GF-D8 (cell line): ENCODE measurements at regions not wholly inside any gene's neighbourhood (a gene's known extent, or its start where the extent isn't known, plus 50 kb on each side); places are given as distances from the start of the nearest gene placed in this dataset.

Experiments
- DNase-seq: peaks from one replicate; lab custom pipeline; 2025; lab: John Stamatoyannopoulos, UW

GRCh38 chr6:126907312-126907711 is 211.2 kb upstream of the RSPO3 start:
- DNase-seq: no peak

GRCh38 chr6:126907996-126908395 is 210.5 kb upstream of the RSPO3 start:
- DNase-seq: no peak

GRCh38 chr6:126909493-126909892 is 209.0 kb upstream of the RSPO3 start:
- no peak for DNase-seq

- DNase-seq: no peak
Measured at GRCh38 chr6:126913651-126914050, 204.8 kb upstream of the RSPO3 start.

- no peak for DNase-seq
Measured at GRCh38 chr6:126914172-126914571, 204.3 kb upstream of the RSPO3 start.

- DNase-seq: no peak
Measured at GRCh38 chr6:126914801-126915200, 203.7 kb upstream of the RSPO3 start.

GRCh38 chr6:126919947-126920346 is 198.5 kb upstream of the RSPO3 start:
- DNase-seq: no peak

- DNase-seq: no peak
Measured at GRCh38 chr6:126923807-126924206, 194.7 kb upstream of the RSPO3 start.

GRCh38 chr6:126926926-126927325 is 191.5 kb upstream of the RSPO3 start:
- no peak for DNase-seq

- DNase-seq: no peak
Measured at GRCh38 chr6:126927841-126928240, 190.6 kb upstream of the RSPO3 start.

- DNase-seq: no peak
Measured at GRCh38 chr6:126937426-126937825, 181.0 kb upstream of the RSPO3 start.

- DNase-seq: no peak
Measured at GRCh38 chr6:126939784-126940183, 178.7 kb upstream of the RSPO3 start.

- no peak for DNase-seq
Measured at GRCh38 chr6:126941751-126942150, 176.7 kb upstream of the RSPO3 start.

- DNase-seq: no peak
Measured at GRCh38 chr6:126944512-126944911, 174.0 kb upstream of the RSPO3 start.

- DNase-seq: no peak
Measured at GRCh38 chr6:126945150-126945685, 173.3 kb upstream of the RSPO3 start.

- no peak for DNase-seq
Measured at GRCh38 chr6:126945812-126946360, 172.6 kb upstream of the RSPO3 start.

GRCh38 chr6:126947070-126947469 is 171.4 kb upstream of the RSPO3 start:
- no peak for DNase-seq

GRCh38 chr6:126949786-126950185 is 168.7 kb upstream of the RSPO3 start:
- no peak for DNase-seq

GRCh38 chr6:126955621-126956020 is 162.8 kb upstream of the RSPO3 start:
- DNase-seq: no peak

- no peak for DNase-seq
Measured at GRCh38 chr6:126957721-126958120, 160.8 kb upstream of the RSPO3 start.

- DNase-seq: no peak
Measured at GRCh38 chr6:126959765-126960164, 158.7 kb upstream of the RSPO3 start.

GRCh38 chr6:126963077-126963809 is 155.2 kb upstream of the RSPO3 start:
- no peak for DNase-seq

- DNase-seq: no peak
Measured at GRCh38 chr6:126967296-126968005, 151.0 kb upstream of the RSPO3 start.
